Left lung (tissue), 4 donors: ENCODE measurements at regions not wholly inside any gene's neighbourhood (a gene's known extent, or its start where the extent isn't known, plus 50 kb on each side); places are given as distances from the start of the nearest gene placed in this dataset.
A peak's percentile ranks its signal among the peaks of the same experiment; 100 is the strongest.

Source experiments
- ATAC-seq: fragments of 200-7000 bp; cut with Tn5 transposase; one replicate; pipeline ENCODE4 v1.9.1; 2020; ENCODE audit warnings: moderate library complexity
- DNase-seq, 4 donors: peaks; one replicate each; pipeline ENCODE4 v3.0.0-alpha.2; 2013 to 2020
- H3K27ac ChIP-seq, 2 donors: fragments of 200-600 bp; sonication (generic) in 1 of 2; one replicate each; pipeline versions ENCODE4 v1.5.0 to v1.8.0; 2020 to 2021
- H3K27me3 ChIP-seq, 2 donors: fragments of 200-600 bp; sonication (generic) in 1 of 2; one replicate each; pipeline versions ENCODE4 v1.5.0 to v1.8.0; 2020 to 2021
- H3K36me3 ChIP-seq, 2 donors: fragments of 200-600 bp; sonication (generic) in 1 of 2; one replicate each; pipeline versions ENCODE4 v1.5.0 to v1.8.0; 2020 to 2021
- H3K4me1 ChIP-seq, 2 donors: fragments of 200-600 bp; one replicate each; pipeline ENCODE4 v1.8.0; 2021
- H3K4me3 ChIP-seq, 2 donors: fragments of 200-600 bp; sonication (generic) in 1 of 2; one replicate each; pipeline versions ENCODE4 v1.5.0 to v1.8.0; 2020 to 2021; ENCODE audit warnings: mild to moderate bottlenecking in 1 of 2
- H3K9me3 ChIP-seq, 2 donors: fragments of 200-600 bp; sonication (generic) in 1 of 2; one replicate each; pipeline versions ENCODE4 v1.5.0 to v1.8.0; 2020 to 2021
- intact Hi-C, 2 donors: fragments of 100-400 bp; cut with DNase I; formaldehyde crosslinking; loops; one replicate each; pipeline versions ENCODE4 v1.11.2 to v1.14.2; 2022
- TF ChIP-seq, protein P1 (sequence below), 2 donors: fragments of 200-600 bp; sonication (generic) in 1 of 2; IDR thresholded peaks; one replicate each; pipeline versions ENCODE4 v1.5.0 to v1.8.0; 2021; ENCODE audit warnings: antibody characterized with exemption in 2 of 2
- donor health status: DM: no; HTN: yes; CAD: no.
- donor health status: DM: no; HTN: no; CAD: no.

DNA sequence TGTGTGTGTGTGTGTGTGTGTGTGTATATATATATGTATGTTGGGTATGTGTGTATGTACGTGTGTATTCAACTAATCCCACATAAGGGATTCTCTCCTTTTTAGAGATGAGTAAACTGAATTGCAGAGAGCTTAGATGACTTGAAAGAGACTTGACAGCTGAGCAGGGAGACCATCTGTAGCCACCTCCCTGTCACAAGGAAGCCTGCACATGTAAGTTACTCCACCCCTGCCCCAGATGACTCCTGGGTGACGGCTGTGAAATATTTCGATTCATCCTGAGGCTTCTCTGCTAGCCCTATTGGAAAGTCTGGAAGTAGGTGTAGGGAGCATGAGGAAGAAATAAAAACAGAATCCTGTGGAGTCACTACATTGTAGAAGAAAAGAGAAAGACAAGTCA is 480.4 kb downstream of the FOXO1 start:
- Histone ChIP-seq H3K27me3 (no peaks in the 10 kb centered on the region), H3K36me3 (no peaks in the 10 kb centered on the region), H3K9me3 (no peaks in the 10 kb centered on the region), H3K27ac (no peak overlapping the region), H3K4me3 (no peak overlapping the region), H3K4me1 (peaks cover 12 to 14% of the 10 kb centered on the region in 2 donors)
- TF ChIP-seq, protein P1, sequence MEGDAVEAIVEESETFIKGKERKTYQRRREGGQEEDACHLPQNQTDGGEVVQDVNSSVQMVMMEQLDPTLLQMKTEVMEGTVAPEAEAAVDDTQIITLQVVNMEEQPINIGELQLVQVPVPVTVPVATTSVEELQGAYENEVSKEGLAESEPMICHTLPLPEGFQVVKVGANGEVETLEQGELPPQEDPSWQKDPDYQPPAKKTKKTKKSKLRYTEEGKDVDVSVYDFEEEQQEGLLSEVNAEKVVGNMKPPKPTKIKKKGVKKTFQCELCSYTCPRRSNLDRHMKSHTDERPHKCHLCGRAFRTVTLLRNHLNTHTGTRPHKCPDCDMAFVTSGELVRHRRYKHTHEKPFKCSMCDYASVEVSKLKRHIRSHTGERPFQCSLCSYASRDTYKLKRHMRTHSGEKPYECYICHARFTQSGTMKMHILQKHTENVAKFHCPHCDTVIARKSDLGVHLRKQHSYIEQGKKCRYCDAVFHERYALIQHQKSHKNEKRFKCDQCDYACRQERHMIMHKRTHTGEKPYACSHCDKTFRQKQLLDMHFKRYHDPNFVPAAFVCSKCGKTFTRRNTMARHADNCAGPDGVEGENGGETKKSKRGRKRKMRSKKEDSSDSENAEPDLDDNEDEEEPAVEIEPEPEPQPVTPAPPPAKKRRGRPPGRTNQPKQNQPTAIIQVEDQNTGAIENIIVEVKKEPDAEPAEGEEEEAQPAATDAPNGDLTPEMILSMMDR (IDR thresholded peaks at IDR 0.05) = no peak
- ATAC-seq (no peak), DNase-seq (no peak)
- intact Hi-C loops = no loop called here

GRCh38 chr13:40186626-40187323 is 479.7 kb downstream of the FOXO1 start:
- Histone ChIP-seq H3K9me3 (no peaks in the 10 kb centered on the region), H3K4me1 (peaks cover 15 to 17% of the 10 kb centered on the region in 2 donors), H3K27me3 (no peaks in the 10 kb centered on the region), H3K4me3 (no peak overlapping the region), H3K36me3 (no peaks in the 10 kb centered on the region), H3K27ac (no peak overlapping the region)
- no peak for ATAC-seq
- DNase-seq = no peak
- TF ChIP-seq, protein P1 (IDR thresholded peaks at IDR 0.05) = no peak
- intact Hi-C loops = no loop called here

DNA sequence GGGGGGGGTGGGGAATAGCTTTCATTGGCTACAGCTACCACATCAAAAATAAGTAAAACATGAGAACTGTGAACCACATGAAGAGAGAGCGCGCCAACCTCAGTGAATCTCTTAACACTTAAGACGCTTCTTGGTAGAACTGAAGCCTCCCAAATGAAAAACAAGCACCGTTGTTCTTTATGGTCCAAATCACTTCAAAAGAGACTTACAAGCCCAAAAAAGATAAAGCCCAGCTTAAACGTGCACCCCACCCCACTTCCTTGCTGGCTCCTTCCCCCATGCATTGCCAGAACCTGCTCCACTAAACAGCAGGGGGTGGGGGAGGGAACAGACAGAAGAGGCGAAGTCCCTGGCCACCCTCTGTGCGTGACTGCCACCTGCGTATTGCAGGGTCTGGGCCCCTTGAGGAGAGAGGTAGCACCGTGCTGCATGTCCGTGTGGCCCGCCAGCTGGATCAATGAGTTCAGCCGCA is 479.1 kb downstream of the FOXO1 start:
- Histone ChIP-seq H3K27ac (no peak overlapping the region), H3K4me1 (peaks cover 15 to 17% of the 10 kb centered on the region in 2 donors), H3K36me3 (no peaks in the 10 kb centered on the region), H3K27me3 (no peaks in the 10 kb centered on the region), H3K4me3 (no peak overlapping the region), H3K9me3 (no peaks in the 10 kb centered on the region)
- TF ChIP-seq, protein P1 (IDR thresholded peaks at IDR 0.05) = no peak
- peak in 1 of 4 donors; percentile 61 for DNase-seq
- ATAC-seq = no peak
- intact Hi-C loops = no loop called here

DNA sequence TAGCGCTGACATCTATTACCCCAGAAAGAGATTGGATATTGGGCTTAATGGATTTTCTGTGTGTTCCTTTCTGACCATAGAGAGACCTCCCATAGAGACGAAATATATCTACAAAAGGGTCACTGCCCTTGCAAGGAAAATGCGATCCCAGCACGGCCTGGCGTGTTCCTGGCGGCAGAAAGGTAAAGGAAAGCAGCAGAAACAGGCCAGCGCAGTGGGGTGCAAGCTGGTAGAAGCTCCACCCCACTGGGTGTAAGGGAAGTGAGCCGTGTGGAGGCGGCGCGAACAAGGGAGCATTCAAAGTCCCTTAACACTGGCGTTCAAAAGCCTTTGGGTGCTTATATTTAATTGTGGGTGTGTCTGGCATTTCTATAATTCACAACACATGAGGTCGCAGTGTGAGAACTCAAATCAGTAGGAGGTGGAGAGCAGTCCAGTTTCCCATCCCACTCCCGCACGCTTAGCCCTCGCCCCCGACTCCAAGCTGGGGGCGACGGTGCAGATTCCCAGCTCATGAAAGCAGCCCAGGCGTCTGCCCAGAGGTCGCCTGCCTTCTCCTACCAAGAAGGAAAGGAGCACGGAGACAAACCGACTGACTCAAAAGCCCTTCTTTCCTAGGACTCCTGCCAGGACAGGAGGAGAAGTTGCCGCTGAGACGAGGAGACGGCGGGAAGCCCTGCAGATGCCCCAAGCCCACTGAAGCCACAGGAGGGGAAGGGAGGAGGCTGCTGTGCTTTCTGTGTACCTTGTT is 478.4 kb downstream of the FOXO1 start:
- intact Hi-C loops = no loop called here
- TF ChIP-seq, protein P1 (IDR thresholded peaks at IDR 0.05) = no peak
- DNase-seq = peak in 1 of 4 donors; percentile 54
- Histone ChIP-seq H3K4me1 (peaks cover 17 to 19% of the 10 kb centered on the region in 2 donors), H3K9me3 (no peaks in the 10 kb centered on the region), H3K27ac (no peak overlapping the region), H3K4me3 (no peak overlapping the region), H3K27me3 (no peaks in the 10 kb centered on the region), H3K36me3 (no peaks in the 10 kb centered on the region)
- ATAC-seq = no peak

- Histone ChIP-seq H3K27me3 (no peaks in the 10 kb centered on the region), H3K4me3 (no peak overlapping the region), H3K4me1 (peaks cover 17 to 19% of the 10 kb centered on the region in 2 donors), H3K9me3 (no peaks in the 10 kb centered on the region), H3K27ac (no peak overlapping the region), H3K36me3 (no peaks in the 10 kb centered on the region)
- intact Hi-C loops = no loop called here
- ATAC-seq = no peak
- TF ChIP-seq, protein P1 (IDR thresholded peaks at IDR 0.05) = no peak
- DNase-seq = no peak
Measured at GRCh38 chr13:40189426-40189825, 477.0 kb downstream of the FOXO1 start.
